ENCODE measurements at regions not wholly inside any gene's neighbourhood (a gene's known extent, or its start where the extent isn't known, plus 50 kb on each side); places are given as distances from the start of the nearest gene placed in this dataset.

DNA sequence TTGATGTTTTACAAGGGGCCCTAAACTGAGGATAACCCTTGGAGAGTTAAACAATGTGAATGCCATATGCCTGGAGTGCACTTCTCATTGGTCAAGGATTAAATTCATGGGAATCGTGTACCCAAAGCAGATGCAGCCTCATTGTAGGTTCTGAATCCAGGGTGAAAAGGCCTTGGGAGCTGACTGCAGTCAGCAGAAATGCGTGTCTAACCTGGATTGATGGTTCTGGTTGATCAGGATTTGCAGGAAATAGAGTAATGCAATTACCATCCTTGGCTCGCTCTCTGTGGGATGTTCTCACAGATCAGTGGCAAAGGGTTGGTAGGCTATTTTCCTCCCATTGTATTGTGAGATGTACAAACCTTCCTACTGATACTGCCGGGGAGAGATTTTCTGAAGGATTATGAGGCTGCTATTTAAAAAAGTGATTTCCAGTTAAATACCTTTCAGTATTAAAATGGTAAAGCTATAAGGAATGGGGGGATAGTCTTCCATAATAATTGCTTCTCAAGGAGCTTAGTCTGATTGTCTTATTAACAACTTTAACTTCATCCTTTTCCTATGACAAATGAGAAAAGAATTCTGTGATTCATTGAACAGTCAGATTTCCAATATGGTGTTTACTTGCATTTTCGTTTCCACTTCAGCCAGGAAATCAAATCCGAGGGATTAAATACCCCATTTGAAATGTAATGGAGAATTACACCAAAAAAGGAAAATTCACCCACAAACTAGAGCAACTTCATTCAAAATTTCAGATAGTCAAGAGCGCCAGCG is 1028.1 kb upstream of the EEF2KMT start:
- 61 to 65% methylated on average over 8 of the region's 8 CpGs for WGBS, 2 donors
- Histone ChIP-seq H3K27ac (ENCODE audit: low read depth in 2 of 2, low read length in 1 of 2) (peak overlapping the region in 1 of 2 donors; percentile 45), H3K9me3 (ENCODE audit: control insufficient read depth in 2 of 2, insufficient read depth in 1 of 2, low read depth in 1 of 2, low read length in 1 of 2) (no peaks in the 10 kb centered on the region), H3K4me1 (ENCODE audit: control insufficient read depth in 2 of 2, insufficient read depth in 2 of 2, low read length in 1 of 2) (peaks cover 0 to 5% of the 10 kb centered on the region in 2 donors), H3K36me3 (ENCODE audit: control insufficient read depth in 2 of 2, insufficient read depth in 2 of 2, low read length in 1 of 2) (no peaks in the 10 kb centered on the region), H3K27me3 (ENCODE audit: control insufficient read depth in 1 of 2, insufficient read depth in 2 of 2, low read length in 2 of 2) (no peaks in the 10 kb centered on the region), H3K4me3 (ENCODE audit: low read depth in 1 of 2, low read length in 2 of 2) (no peak overlapping the region)

DNA sequence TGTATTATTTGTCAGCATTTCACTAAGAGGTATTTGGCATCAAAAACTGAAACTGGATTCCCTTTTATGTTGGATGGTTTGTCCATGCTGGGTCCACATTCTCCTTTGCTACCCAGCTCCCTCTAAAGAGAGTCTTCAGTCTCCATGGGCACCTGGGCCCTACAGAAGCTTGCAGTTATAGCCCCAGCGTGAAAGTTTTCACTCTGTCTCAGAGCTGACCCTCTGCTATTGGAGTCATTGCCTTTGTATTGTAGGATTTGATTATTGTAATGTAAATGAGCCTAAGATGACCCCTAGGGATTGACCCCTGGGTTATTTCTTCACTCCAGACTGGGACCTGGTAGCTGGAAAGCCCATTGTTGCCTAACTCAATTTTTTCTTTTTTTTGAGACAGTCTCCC is 1026.5 kb upstream of the EEF2KMT start:
- Histone ChIP-seq H3K27ac (ENCODE audit: low read depth in 2 of 2, low read length in 1 of 2) (no peak overlapping the region), H3K9me3 (ENCODE audit: control insufficient read depth in 2 of 2, insufficient read depth in 1 of 2, low read depth in 1 of 2, low read length in 1 of 2) (no peaks in the 10 kb centered on the region), H3K4me1 (ENCODE audit: control insufficient read depth in 2 of 2, insufficient read depth in 2 of 2, low read length in 1 of 2) (peaks cover 0 to 5% of the 10 kb centered on the region in 2 donors), H3K4me3 (ENCODE audit: low read depth in 1 of 2, low read length in 2 of 2) (no peak overlapping the region), H3K36me3 (ENCODE audit: control insufficient read depth in 2 of 2, insufficient read depth in 2 of 2, low read length in 1 of 2) (no peaks in the 10 kb centered on the region), H3K27me3 (ENCODE audit: control insufficient read depth in 1 of 2, insufficient read depth in 2 of 2, low read length in 2 of 2) (no peaks in the 10 kb centered on the region)
- 72 to 73% methylated on average over 1 of the region's 1 CpG for WGBS, 2 donors

DNA sequence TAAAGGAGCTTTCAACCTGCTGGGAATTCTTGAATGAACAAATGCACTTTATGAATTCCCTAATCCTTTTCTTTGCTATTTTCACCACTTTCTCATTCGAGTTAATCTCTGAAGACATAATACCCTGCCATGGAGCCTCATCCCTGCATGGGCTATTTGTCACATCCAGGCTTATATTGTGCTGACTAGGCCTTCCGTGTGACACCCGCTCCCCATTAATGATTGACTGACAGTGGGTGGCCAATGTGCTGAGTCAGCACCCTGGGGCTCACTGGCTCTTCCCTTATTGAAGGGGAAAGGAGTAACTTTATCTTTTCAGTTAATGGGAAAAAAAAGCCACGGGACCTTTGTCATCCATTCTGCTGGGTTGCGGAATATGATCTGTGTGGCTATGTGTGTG is 1024.8 kb upstream of the EEF2KMT start:
- no peaks in the 10 kb centered on the region for H3K27me3 ChIP-seq (ENCODE audit: control insufficient read depth in 1 of 2, insufficient read depth in 2 of 2, low read length in 2 of 2)
- 47 to 49% methylated on average over 5 of the region's 5 CpGs for WGBS, 2 donors
- no peak overlapping the region for H3K27ac ChIP-seq (ENCODE audit: low read depth in 2 of 2, low read length in 1 of 2)
- H3K4me3 ChIP-seq (ENCODE audit: low read depth in 1 of 2, low read length in 2 of 2), result no peak overlapping the region
- peaks cover 0 to 5% of the 10 kb centered on the region in 2 donors for H3K4me1 ChIP-seq (ENCODE audit: control insufficient read depth in 2 of 2, insufficient read depth in 2 of 2, low read length in 1 of 2)
- no peaks in the 10 kb centered on the region for H3K9me3 ChIP-seq (ENCODE audit: control insufficient read depth in 2 of 2, insufficient read depth in 1 of 2, low read depth in 1 of 2, low read length in 1 of 2)
- H3K36me3 ChIP-seq (ENCODE audit: control insufficient read depth in 2 of 2, insufficient read depth in 2 of 2, low read length in 1 of 2), result no peaks in the 10 kb centered on the region

- Histone ChIP-seq H3K27ac (ENCODE audit: low read depth in 2 of 2, low read length in 1 of 2) (no peak overlapping the region), H3K4me3 (ENCODE audit: low read depth in 1 of 2, low read length in 2 of 2) (no peak overlapping the region), H3K9me3 (ENCODE audit: control insufficient read depth in 2 of 2, insufficient read depth in 1 of 2, low read depth in 1 of 2, low read length in 1 of 2) (peaks cover 0 to 3% of the 10 kb centered on the region in 2 donors), H3K27me3 (ENCODE audit: control insufficient read depth in 1 of 2, insufficient read depth in 2 of 2, low read length in 2 of 2) (no peaks in the 10 kb centered on the region), H3K4me1 (ENCODE audit: control insufficient read depth in 2 of 2, insufficient read depth in 2 of 2, low read length in 1 of 2) (no peaks in the 10 kb centered on the region), H3K36me3 (ENCODE audit: control insufficient read depth in 2 of 2, insufficient read depth in 2 of 2, low read length in 1 of 2) (no peaks in the 10 kb centered on the region)
- 43 to 48% methylated on average over 2 of the region's 2 CpGs for WGBS, 2 donors
Measured at GRCh38 chr16:6114691-6115090, 1017.1 kb upstream of the EEF2KMT start.

DNA sequence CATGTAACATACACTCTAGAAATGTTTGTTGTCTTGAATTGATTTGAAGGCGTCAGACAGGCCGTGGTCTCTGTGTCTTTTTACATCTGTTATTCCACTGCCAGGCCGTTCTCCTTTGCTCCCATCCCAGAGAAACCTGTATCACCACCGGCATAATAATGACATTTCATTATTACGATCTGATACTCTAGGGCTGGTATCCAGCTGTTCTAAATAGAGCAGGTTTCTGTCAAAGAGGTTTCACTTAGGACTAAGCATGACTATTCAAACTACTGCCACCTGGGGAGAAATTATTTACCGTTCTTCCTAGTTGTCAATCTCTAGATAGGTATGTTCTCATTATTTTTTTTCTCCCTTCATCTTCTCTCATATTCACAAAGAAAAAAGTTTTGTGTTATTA is 1016.2 kb upstream of the EEF2KMT start:
- H3K27me3 ChIP-seq (ENCODE audit: control insufficient read depth in 1 of 2, insufficient read depth in 2 of 2, low read length in 2 of 2), result no peaks in the 10 kb centered on the region
- no peaks in the 10 kb centered on the region for H3K36me3 ChIP-seq (ENCODE audit: control insufficient read depth in 2 of 2, insufficient read depth in 2 of 2, low read length in 1 of 2)
- 66 to 69% methylated on average over 6 of the region's 6 CpGs for WGBS, 2 donors
- peaks cover 0 to 3% of the 10 kb centered on the region in 2 donors for H3K9me3 ChIP-seq (ENCODE audit: control insufficient read depth in 2 of 2, insufficient read depth in 1 of 2, low read depth in 1 of 2, low read length in 1 of 2)
- no peak overlapping the region for H3K27ac ChIP-seq (ENCODE audit: low read depth in 2 of 2, low read length in 1 of 2)
- H3K4me3 ChIP-seq (ENCODE audit: low read depth in 1 of 2, low read length in 2 of 2), result no peak overlapping the region
- no peaks in the 10 kb centered on the region for H3K4me1 ChIP-seq (ENCODE audit: control insufficient read depth in 2 of 2, insufficient read depth in 2 of 2, low read length in 1 of 2)

- no peaks in the 10 kb centered on the region for H3K27me3 ChIP-seq (ENCODE audit: control insufficient read depth in 1 of 2, insufficient read depth in 2 of 2, low read length in 2 of 2)
- H3K4me1 ChIP-seq (ENCODE audit: control insufficient read depth in 2 of 2, insufficient read depth in 2 of 2, low read length in 1 of 2), result no peaks in the 10 kb centered on the region
- H3K4me3 ChIP-seq (ENCODE audit: low read depth in 1 of 2, low read length in 2 of 2), result no peak overlapping the region
- no peaks in the 10 kb centered on the region for H3K36me3 ChIP-seq (ENCODE audit: control insufficient read depth in 2 of 2, insufficient read depth in 2 of 2, low read length in 1 of 2)
- H3K27ac ChIP-seq (ENCODE audit: low read depth in 2 of 2, low read length in 1 of 2), result no peak overlapping the region
- WGBS, 2 donors, result 56 to 66% methylated on average over 2 of the region's 2 CpGs
- peaks cover 0 to 3% of the 10 kb centered on the region in 2 donors for H3K9me3 ChIP-seq (ENCODE audit: control insufficient read depth in 2 of 2, insufficient read depth in 1 of 2, low read depth in 1 of 2, low read length in 1 of 2)
Measured at GRCh38 chr16:6112700-6113099, 1015.1 kb upstream of the EEF2KMT start.

- H3K27ac ChIP-seq (ENCODE audit: low read depth in 2 of 2, low read length in 1 of 2), result no peak overlapping the region
- no peak overlapping the region for H3K4me3 ChIP-seq (ENCODE audit: low read depth in 1 of 2, low read length in 2 of 2)
- no peaks in the 10 kb centered on the region for H3K27me3 ChIP-seq (ENCODE audit: control insufficient read depth in 1 of 2, insufficient read depth in 2 of 2, low read length in 2 of 2)
- no peaks in the 10 kb centered on the region for H3K36me3 ChIP-seq (ENCODE audit: control insufficient read depth in 2 of 2, insufficient read depth in 2 of 2, low read length in 1 of 2)
- WGBS, 2 donors, result 89 to 95% methylated on average over 1 of the region's 1 CpG
- H3K4me1 ChIP-seq (ENCODE audit: control insufficient read depth in 2 of 2, insufficient read depth in 2 of 2, low read length in 1 of 2), result no peaks in the 10 kb centered on the region
- H3K9me3 ChIP-seq (ENCODE audit: control insufficient read depth in 2 of 2, insufficient read depth in 1 of 2, low read depth in 1 of 2, low read length in 1 of 2), result peaks cover 0 to 3% of the 10 kb centered on the region in 2 donors
Measured at GRCh38 chr16:6111390-6111789, 1013.8 kb upstream of the EEF2KMT start.

GRCh38 chr16:6110346-6110745 is 1012.8 kb upstream of the EEF2KMT start:
- Histone ChIP-seq H3K36me3 (ENCODE audit: control insufficient read depth in 2 of 2, insufficient read depth in 2 of 2, low read length in 1 of 2) (no peaks in the 10 kb centered on the region), H3K4me1 (ENCODE audit: control insufficient read depth in 2 of 2, insufficient read depth in 2 of 2, low read length in 1 of 2) (no peaks in the 10 kb centered on the region), H3K4me3 (ENCODE audit: low read depth in 1 of 2, low read length in 2 of 2) (no peak overlapping the region), H3K9me3 (ENCODE audit: control insufficient read depth in 2 of 2, insufficient read depth in 1 of 2, low read depth in 1 of 2, low read length in 1 of 2) (peaks cover 0 to 3% of the 10 kb centered on the region in 2 donors), H3K27me3 (ENCODE audit: control insufficient read depth in 1 of 2, insufficient read depth in 2 of 2, low read length in 2 of 2) (no peaks in the 10 kb centered on the region), H3K27ac (ENCODE audit: low read depth in 2 of 2, low read length in 1 of 2) (no peak overlapping the region)
- WGBS, 2 donors, result 83 to 88% methylated on average over 3 of the region's 3 CpGs

- Histone ChIP-seq H3K4me3 (ENCODE audit: low read depth in 1 of 2, low read length in 2 of 2) (no peak overlapping the region), H3K9me3 (ENCODE audit: control insufficient read depth in 2 of 2, insufficient read depth in 1 of 2, low read depth in 1 of 2, low read length in 1 of 2) (no peaks in the 10 kb centered on the region), H3K4me1 (ENCODE audit: control insufficient read depth in 2 of 2, insufficient read depth in 2 of 2, low read length in 1 of 2) (peaks cover 0 to 2% of the 10 kb centered on the region in 2 donors), H3K27me3 (ENCODE audit: control insufficient read depth in 1 of 2, insufficient read depth in 2 of 2, low read length in 2 of 2) (no peaks in the 10 kb centered on the region), H3K27ac (ENCODE audit: low read depth in 2 of 2, low read length in 1 of 2) (no peak overlapping the region), H3K36me3 (ENCODE audit: control insufficient read depth in 2 of 2, insufficient read depth in 2 of 2, low read length in 1 of 2) (no peaks in the 10 kb centered on the region)
- WGBS, 2 donors, result 64 to 66% methylated on average over 2 of the region's 2 CpGs
Measured at GRCh38 chr16:6106061-6106460, 1008.5 kb upstream of the EEF2KMT start.

- H3K36me3 ChIP-seq (ENCODE audit: control insufficient read depth in 2 of 2, insufficient read depth in 2 of 2, low read length in 1 of 2), result no peaks in the 10 kb centered on the region
- no peak overlapping the region for H3K4me3 ChIP-seq (ENCODE audit: low read depth in 1 of 2, low read length in 2 of 2)
- H3K9me3 ChIP-seq (ENCODE audit: control insufficient read depth in 2 of 2, insufficient read depth in 1 of 2, low read depth in 1 of 2, low read length in 1 of 2), result no peaks in the 10 kb centered on the region
- H3K27me3 ChIP-seq (ENCODE audit: control insufficient read depth in 1 of 2, insufficient read depth in 2 of 2, low read length in 2 of 2), result no peaks in the 10 kb centered on the region
- peak overlapping the region in 1 of 2 donors; percentile 21 for H3K27ac ChIP-seq (ENCODE audit: low read depth in 2 of 2, low read length in 1 of 2)
- H3K4me1 ChIP-seq (ENCODE audit: control insufficient read depth in 2 of 2, insufficient read depth in 2 of 2, low read length in 1 of 2), result peaks cover 0 to 2% of the 10 kb centered on the region in 2 donors
- WGBS, 2 donors, result 40 to 50% methylated on average over 3 of the region's 3 CpGs
Measured at GRCh38 chr16:6105115-6105514, 1007.5 kb upstream of the EEF2KMT start.

Data from esophagus (tissue), 2 donors.